Vagina (tissue), 2 donors: ENCODE measurements at regions not wholly inside any gene's neighbourhood (a gene's known extent, or its start where the extent isn't known, plus 50 kb on each side); places are given as distances from the start of the nearest gene placed in this dataset.
A peak's percentile ranks its signal among the peaks of the same experiment; 100 is the strongest.

Experiments used
- DNase-seq, 2 donors: peaks; one replicate each; pipeline ENCODE4 v3.0.0-alpha.2; 2017; ENCODE audit errors: extremely low spot score in 2 of 2
- H3K27ac ChIP-seq: fragments of 200-600 bp; sonication (generic); one replicate; pipeline ENCODE4 v1.5.1; 2019
- H3K27me3 ChIP-seq: fragments of 200-600 bp; sonication (generic); one replicate; pipeline ENCODE4 v1.5.1; 2019
- H3K36me3 ChIP-seq, 2 donors: fragments of 200-600 bp; sonication (generic); one replicate each; pipeline ENCODE4 v1.5.1; 2017 to 2019
- H3K4me1 ChIP-seq: fragments of 200-600 bp; sonication (generic); one replicate; pipeline ENCODE4 v1.5.1; 2019
- H3K4me3 ChIP-seq, 2 donors: fragments of 200-600 bp; sonication (generic); 1 replicate in 1 of 2; 2 replicates in 1 of 2; pipeline ENCODE4 v1.5.1; 2016 to 2019
- H3K9me3 ChIP-seq: fragments of 200-600 bp; sonication (generic); one replicate; pipeline ENCODE4 v1.5.1; 2019
- POLR2A ChIP-seq, 2 donors: fragments of 450-650 bp; IDR thresholded peaks; one replicate each; pipeline ENCODE4 v1.6.1; 2017; ENCODE audit warnings: antibody characterized with exemption in 2 of 2, mild to moderate bottlenecking in 2 of 2, moderate library complexity in 2 of 2
- POLR2AphosphoS5 ChIP-seq, 2 donors: sonication (generic); formaldehyde crosslinking; IDR thresholded peaks; one replicate each; pipeline ENCODE4 v1.9.0; 2017; ENCODE audit warnings: antibody characterized with exemption in 2 of 2, mild to moderate bottlenecking in 2 of 2, low read depth in 1 of 2; ENCODE audit not compliant: insufficient read depth in 1 of 2
- intact Hi-C: fragments of 100-400 bp; cut with DNase I; formaldehyde crosslinking; loops from one replicate; pipeline ENCODE4 v1.15.1; 2023
- TF ChIP-seq, protein P1 (sequence below), 3 experiments: fragments of 450-650 bp in 2 of 3; fragments of 200-600 bp in 1 of 3; sonication (generic) in 1 of 3; IDR thresholded peaks; one replicate each; pipeline ENCODE4 v1.5.1; 2017 to 2019; ENCODE audit warnings: antibody characterized with exemption in 3 of 3, mild to moderate bottlenecking in 2 of 3, moderate library complexity in 2 of 3

DNA sequence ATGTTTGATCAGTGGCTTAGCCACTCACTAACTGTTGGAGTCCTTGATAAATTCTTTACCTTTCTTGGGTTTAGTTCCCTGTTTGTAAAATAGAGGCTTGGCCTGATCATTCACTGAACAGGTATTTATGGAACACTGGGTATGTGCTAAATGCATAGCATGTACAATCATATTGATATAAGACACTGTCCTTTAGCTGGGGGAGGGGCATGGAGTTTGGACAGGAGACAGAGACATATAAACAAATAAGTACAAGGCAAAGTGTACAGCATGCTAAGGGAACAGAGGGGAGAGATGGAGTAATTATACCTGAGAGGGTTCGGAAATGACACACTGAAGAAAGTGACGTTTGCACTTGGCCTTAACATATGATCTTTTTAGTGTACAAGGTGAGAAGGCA lies 124.3 kb upstream of the CACNA1E start:
- H3K4me3 ChIP-seq: no peak overlapping the region
- no peak for DNase-seq
- TF ChIP-seq POLR2A (IDR thresholded peaks at IDR 0.05): no peak
- H3K4me1 ChIP-seq: no peaks in the 10 kb centered on the region
- no peaks in the 10 kb centered on the region for H3K9me3 ChIP-seq
- intact Hi-C loops: no loop called here
- H3K27ac ChIP-seq: no peak overlapping the region
- H3K27me3 ChIP-seq: no peaks in the 10 kb centered on the region
- no peaks in the 10 kb centered on the region for H3K36me3 ChIP-seq

DNA sequence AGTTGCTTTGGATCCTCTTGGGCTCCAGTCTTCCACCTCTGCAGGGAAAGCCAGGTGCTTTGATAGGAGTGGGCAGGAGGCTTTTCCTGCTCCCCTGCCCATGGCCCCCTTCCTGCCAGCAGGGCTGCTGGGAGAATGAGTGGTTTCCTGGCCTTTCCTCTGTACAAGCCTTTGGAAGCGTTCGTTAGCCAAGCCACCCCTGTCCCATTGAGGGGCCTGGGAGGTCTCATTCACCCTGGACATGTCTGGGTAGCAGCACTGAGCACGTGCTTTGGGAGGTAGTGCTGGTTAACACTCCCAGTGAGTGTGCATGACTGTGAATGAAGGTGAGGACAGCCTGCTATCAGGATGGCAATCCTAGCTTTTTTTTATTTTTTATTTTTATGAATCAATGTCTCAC lies 118.5 kb upstream of the CACNA1E start:
- Histone ChIP-seq H3K27ac (no peak overlapping the region), H3K4me1 (no peaks in the 10 kb centered on the region), H3K27me3 (no peaks in the 10 kb centered on the region), H3K9me3 (no peaks in the 10 kb centered on the region), H3K36me3 (no peaks in the 10 kb centered on the region), H3K4me3 (no peak overlapping the region)
- DNase-seq: peak in 1 of 2 donors; percentile 70
- TF ChIP-seq POLR2A (IDR thresholded peaks at IDR 0.05) (no peak), POLR2AphosphoS5 (IDR thresholded peaks at IDR 0.05; ENCODE audit: insufficient read depth in 1 of 2, low read depth in 1 of 2) (no peak)
- TF ChIP-seq, protein P1, sequence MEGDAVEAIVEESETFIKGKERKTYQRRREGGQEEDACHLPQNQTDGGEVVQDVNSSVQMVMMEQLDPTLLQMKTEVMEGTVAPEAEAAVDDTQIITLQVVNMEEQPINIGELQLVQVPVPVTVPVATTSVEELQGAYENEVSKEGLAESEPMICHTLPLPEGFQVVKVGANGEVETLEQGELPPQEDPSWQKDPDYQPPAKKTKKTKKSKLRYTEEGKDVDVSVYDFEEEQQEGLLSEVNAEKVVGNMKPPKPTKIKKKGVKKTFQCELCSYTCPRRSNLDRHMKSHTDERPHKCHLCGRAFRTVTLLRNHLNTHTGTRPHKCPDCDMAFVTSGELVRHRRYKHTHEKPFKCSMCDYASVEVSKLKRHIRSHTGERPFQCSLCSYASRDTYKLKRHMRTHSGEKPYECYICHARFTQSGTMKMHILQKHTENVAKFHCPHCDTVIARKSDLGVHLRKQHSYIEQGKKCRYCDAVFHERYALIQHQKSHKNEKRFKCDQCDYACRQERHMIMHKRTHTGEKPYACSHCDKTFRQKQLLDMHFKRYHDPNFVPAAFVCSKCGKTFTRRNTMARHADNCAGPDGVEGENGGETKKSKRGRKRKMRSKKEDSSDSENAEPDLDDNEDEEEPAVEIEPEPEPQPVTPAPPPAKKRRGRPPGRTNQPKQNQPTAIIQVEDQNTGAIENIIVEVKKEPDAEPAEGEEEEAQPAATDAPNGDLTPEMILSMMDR (IDR thresholded peaks at IDR 0.05): no peak
- intact Hi-C loops: no loop called here

DNA sequence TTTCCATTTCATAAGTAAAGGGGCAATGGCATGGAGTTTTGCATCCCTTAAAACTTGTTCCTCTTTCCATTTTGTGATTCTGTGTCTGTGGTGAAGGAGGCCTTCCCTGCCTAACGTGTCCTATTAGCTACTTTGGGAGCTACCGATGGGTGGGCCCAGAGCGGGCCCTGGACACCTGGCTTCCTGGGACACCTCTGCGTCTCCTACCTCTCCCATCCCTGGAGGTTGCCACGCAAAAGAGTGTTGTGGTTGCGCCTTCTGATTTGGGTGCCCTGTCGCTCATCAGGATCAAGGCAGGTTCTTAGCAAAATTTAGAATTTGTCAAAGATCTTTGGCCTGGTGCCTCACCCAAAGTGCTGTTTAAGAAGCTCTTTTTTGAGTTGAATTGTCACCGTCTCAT lies 116.4 kb upstream of the CACNA1E start:
- Histone ChIP-seq H3K9me3 (no peaks in the 10 kb centered on the region), H3K4me1 (no peaks in the 10 kb centered on the region), H3K27me3 (no peaks in the 10 kb centered on the region), H3K4me3 (no peak overlapping the region), H3K36me3 (no peaks in the 10 kb centered on the region), H3K27ac (no peak overlapping the region)
- no peak for DNase-seq
- intact Hi-C loops: no loop called here
- TF ChIP-seq POLR2AphosphoS5 (IDR thresholded peaks at IDR 0.05; ENCODE audit: insufficient read depth in 1 of 2, low read depth in 1 of 2): no peak
- TF ChIP-seq, protein P1 (IDR thresholded peaks at IDR 0.05): no peak
- no peak for TF ChIP-seq POLR2A (IDR thresholded peaks at IDR 0.05)

DNA sequence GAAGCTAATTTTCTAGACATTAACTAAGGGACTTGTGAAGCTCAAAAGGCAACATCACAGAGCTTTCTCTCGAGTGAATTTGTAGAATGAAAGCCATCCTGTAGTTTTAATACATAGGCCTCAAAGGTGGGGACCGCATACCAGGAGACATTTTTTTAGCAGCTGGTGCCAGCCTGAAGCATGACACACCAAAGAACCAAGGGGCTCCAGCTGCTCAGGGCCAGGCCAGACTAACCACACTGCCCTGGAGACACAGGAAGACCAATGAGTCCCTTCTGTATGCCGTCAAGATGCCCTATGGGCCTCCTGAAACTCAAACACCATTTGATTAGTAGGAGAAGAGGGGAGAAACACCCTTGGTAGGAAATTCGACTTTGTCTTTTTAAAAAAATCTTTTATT lies 113.9 kb upstream of the CACNA1E start:
- intact Hi-C loops: no loop called here
- no peak for DNase-seq
- Histone ChIP-seq H3K36me3 (no peaks in the 10 kb centered on the region), H3K4me1 (no peaks in the 10 kb centered on the region), H3K9me3 (no peaks in the 10 kb centered on the region), H3K4me3 (no peak overlapping the region), H3K27ac (no peak overlapping the region), H3K27me3 (no peaks in the 10 kb centered on the region)
- TF ChIP-seq POLR2AphosphoS5 (IDR thresholded peaks at IDR 0.05; ENCODE audit: insufficient read depth in 1 of 2, low read depth in 1 of 2) (no peak), POLR2A (IDR thresholded peaks at IDR 0.05) (no peak)
- TF ChIP-seq, protein P1 (IDR thresholded peaks at IDR 0.05): no peak

DNA sequence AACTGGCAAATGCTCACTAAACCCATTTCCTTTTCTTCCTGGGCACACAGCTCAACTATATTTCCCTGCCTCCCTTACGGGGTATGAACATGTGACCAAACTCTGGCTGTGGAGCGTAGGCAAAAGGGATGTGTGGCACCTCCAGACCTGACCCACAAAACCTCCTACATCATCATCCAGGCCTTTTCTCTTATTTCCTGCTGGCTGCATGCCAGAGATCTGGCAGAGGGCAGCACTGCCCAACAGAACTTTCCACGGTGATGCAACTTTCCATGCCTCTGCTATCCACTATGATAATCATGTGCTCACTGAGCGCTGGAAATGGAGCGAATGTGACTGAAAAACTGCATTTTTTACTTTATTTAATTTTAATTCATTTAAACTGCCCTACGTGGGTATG lies 99.6 kb upstream of the CACNA1E start:
- Histone ChIP-seq H3K4me1 (no peaks in the 10 kb centered on the region), H3K36me3 (no peaks in the 10 kb centered on the region), H3K27me3 (no peaks in the 10 kb centered on the region), H3K9me3 (no peaks in the 10 kb centered on the region), H3K4me3 (no peak overlapping the region), H3K27ac (no peak overlapping the region)
- no peak for TF ChIP-seq POLR2AphosphoS5 (IDR thresholded peaks at IDR 0.05; ENCODE audit: insufficient read depth in 1 of 2, low read depth in 1 of 2)
- TF ChIP-seq POLR2A (IDR thresholded peaks at IDR 0.05): no peak
- TF ChIP-seq, protein P1 (IDR thresholded peaks at IDR 0.05): no peak
- intact Hi-C loops: no loop called here
- no peak for DNase-seq

DNA sequence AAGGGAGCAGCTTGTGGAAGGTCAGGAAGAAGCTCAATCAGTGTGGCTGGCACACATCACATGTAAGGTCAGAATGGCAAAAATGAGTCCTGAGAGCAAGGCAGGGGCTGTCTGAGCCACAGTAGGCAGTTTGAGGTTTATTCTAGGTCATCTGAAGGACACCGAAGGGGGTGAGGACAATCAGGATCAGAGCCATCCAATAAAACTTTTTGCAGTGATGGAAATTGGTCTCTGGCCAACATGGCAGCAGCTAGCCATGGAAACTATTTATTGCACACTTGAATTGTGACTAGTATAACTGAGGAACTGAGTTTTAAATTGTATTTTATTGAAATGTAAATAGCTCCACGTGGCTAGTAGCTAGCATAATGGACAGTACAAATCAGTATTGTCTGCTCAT lies 97.0 kb upstream of the CACNA1E start:
- Histone ChIP-seq H3K36me3 (no peaks in the 10 kb centered on the region), H3K27ac (no peak overlapping the region), H3K4me3 (no peak overlapping the region), H3K9me3 (no peaks in the 10 kb centered on the region), H3K4me1 (no peaks in the 10 kb centered on the region), H3K27me3 (no peaks in the 10 kb centered on the region)
- intact Hi-C loops: no loop called here
- TF ChIP-seq, protein P1 (IDR thresholded peaks at IDR 0.05): no peak
- TF ChIP-seq POLR2AphosphoS5 (IDR thresholded peaks at IDR 0.05; ENCODE audit: insufficient read depth in 1 of 2, low read depth in 1 of 2): no peak
- DNase-seq: no peak
